NCI-H187 treated with DMSO at 0.1 percent for 48 hours (cell line): ENCODE measurements at regions not wholly inside any gene's neighbourhood (a gene's known extent, or its start where the extent isn't known, plus 50 kb on each side); places are given as distances from the start of the nearest gene placed in this dataset.

Source experiments
- DNase-seq: peaks from one replicate; lab custom pipeline; 2025; lab: John Stamatoyannopoulos, UW

DNA sequence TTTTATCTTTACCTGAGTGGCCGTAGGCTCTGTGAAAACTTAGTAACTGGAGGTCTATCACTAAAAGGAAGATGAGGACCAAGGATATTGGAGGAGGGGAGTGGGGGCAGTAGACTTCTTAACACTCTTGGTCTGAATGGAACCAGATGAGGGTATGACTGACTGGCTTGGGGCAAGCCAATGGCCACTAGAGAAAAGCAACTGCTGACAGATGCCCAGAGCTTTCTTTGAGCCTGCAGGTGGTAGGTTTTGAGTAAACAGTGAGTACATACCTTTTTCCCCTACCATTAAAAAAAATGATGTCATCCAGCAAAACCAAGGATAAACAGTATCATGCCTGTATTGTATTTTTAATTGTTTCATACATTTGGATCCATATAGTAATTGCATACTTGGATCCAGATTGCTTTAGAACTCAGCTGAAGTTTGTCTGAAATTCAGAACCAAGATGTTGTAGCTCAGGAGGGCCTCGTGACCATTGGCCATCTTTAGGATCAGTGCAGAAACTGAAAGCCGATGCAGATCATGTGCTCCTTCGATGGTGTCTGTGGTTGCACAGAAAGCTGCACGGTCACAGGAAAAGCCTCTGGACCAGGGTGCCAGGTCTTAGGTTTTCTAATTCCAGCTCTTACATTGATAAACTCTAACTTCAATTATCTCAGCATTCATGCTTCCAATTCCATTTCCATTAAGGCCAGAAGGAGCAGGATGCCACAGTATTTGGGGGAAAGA is 131.0 kb downstream of the PDGFRA start:
- no peak for DNase-seq

- no peak for DNase-seq
Measured at GRCh38 chr4:54363037-54363436, 133.9 kb downstream of the PDGFRA start.

DNA sequence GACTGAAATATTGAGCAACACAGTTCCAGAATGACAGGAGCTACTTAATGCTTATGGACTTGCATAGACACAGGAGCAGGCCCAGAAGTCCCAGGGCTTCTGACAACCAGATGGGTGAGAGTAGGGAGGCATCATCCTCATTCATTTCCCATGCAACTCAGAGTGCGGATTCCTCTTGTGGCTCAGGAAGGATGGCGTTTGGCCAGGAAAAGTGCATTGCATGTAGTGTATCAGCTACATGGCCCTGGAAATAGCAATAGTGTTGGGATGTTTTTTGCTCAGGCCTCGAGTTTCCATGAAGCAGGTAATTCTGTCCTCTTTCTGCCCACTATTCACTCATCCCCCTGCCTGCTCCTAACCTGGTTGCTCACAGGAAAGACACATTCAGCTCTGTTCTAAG is 136.6 kb downstream of the PDGFRA start:
- DNase-seq: no peak

- DNase-seq: no peak
Measured at GRCh38 chr4:54367059-54367458, 138.0 kb downstream of the PDGFRA start.

- DNase-seq: no peak
Measured at GRCh38 chr4:54368281-54369265, 139.5 kb downstream of the PDGFRA start.

- no peak for DNase-seq
Measured at GRCh38 chr4:54371173-54371572, 142.1 kb downstream of the PDGFRA start.

- DNase-seq: no peak
Measured at GRCh38 chr4:54372951-54373350, 143.9 kb downstream of the PDGFRA start.

DNA sequence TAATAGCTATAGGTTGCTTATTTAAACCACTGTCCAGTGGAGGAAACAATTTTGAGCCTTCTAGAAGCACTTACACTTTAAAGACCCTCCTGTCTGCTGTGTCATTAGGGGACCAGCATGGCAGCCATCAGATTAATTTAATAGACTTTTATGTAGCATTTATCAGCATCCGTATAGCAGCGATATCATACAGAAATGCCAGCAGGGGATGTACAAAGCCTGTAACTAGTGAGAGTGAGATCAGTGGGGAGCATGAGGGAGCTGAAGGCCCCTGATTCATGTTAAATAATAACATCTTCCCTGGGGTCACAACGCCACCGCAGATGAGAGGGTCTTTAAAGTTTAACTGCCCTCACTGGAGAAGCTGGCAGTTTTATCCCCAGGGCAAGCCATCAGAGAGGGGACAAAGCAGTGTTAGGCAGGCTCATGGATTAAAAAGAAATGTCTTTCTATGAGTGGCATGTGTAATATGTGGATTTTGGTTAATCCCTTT is 144.7 kb downstream of the PDGFRA start:
- DNase-seq: no peak

DNA sequence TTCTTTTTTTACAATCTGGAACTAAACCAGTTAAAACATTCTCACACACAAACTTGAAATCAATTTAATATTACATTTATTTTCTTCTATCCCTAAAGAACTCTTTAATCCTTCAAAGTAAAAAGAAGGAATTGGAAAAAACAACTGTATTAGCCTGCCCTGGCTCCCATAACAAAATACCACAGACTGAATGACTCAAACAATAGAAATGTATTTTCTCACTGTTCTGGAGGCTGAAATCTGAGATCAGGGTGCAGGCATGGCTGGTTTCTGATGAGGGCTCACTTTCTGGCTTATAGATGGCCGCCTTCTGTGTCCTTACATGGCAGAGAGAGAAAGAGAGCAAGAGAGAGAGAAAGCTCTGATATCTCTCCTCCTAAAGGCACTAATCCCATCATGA is 149.4 kb downstream of the PDGFRA start:
- DNase-seq: no peak

DNA sequence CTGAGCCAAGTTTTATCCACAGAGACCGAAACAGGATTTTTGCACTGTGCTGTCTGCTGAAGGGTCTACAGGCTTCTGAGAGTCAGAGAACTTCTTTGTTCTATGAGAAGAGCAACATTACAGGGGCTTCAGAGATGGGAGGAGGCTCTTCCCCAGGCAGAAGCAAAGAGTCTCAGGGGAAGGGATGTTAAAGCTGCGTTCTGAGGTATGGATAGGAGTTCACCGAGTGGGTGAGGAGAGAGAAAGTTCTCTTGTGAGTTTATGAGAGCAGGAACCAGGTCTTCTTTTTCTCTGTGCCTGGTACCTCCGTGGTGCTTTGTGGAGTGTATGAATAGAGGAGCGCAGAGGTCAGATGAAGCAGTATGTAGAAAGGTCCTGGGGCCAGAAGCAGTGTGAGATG is 155.1 kb downstream of the PDGFRA start:
- DNase-seq: no peak

- peak; percentile 3 for DNase-seq
Measured at GRCh38 chr4:54384563-54384962, 155.5 kb downstream of the PDGFRA start.

DNA sequence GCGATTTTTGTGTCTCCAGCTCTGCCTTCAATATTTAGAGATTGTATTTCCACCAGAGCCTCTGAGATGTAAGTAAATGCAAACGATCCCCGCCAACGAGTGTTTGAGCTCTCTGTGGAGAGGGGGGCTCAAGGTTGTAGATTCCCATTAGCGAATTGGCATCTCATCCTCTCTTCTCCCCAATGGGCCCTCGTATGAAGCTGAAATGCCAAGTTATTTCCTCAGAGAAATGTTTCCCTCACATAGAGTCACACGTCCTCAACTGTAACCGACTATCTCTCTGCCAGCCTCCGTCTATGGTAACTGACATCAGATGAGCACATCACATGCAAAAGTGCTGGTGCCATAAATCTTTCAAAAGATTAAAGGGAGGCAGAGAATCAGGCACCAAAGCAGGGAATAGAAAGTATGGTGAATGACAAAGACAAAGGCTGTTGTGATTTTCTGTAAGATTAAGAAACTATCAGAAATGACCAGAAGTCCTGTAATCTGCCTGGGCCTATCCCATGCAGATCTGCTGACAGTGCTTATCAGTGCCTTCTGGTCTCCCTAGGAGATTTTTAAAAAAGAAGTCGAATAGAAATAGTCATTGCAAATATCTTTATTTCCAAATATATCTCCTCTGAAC is 157.1 kb downstream of the PDGFRA start:
- DNase-seq: no peak

- DNase-seq: no peak
Measured at GRCh38 chr4:54386693-54387092, 157.6 kb downstream of the PDGFRA start.

DNA sequence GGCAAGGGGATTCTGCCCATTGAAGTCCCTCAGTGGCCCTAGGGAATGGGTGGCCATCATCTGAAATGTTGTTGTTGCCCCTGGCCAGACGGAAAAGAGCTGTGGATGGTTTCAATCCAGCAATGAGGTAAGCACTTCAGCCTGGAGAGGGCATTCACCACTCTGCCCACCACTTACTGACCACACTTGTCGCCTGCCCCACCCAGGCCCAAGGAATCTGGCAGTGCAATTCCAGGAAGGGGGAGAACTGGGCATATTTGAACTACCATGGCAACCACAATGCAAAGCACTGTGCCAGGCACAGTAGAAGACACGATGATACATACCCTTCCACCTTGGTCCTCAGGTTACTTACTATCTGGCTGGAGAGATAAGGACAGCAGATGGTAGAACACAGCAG is 161.6 kb downstream of the PDGFRA start:
- no peak for DNase-seq

GRCh38 chr4:54391104-54391503 is 162.0 kb downstream of the PDGFRA start:
- DNase-seq: no peak

DNA sequence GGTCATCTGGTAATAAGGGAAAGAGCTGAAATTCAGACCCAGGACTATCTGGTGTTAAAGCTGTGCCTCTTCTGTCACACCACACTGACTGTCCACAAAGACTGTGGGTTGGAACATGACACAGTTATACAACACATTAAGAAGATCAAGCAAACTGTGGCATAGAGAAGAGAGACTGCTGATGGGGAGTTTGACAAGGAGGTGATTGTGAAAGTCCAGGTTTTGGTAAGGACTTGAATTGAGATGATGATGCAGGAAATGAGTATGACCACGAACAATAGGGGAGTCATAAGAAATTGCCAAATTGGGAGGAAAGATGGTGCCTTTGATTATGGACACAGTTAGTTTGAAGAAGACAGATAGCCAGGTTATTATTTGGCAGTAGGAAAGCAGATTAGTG is 163.4 kb downstream of the PDGFRA start:
- no peak for DNase-seq

DNA sequence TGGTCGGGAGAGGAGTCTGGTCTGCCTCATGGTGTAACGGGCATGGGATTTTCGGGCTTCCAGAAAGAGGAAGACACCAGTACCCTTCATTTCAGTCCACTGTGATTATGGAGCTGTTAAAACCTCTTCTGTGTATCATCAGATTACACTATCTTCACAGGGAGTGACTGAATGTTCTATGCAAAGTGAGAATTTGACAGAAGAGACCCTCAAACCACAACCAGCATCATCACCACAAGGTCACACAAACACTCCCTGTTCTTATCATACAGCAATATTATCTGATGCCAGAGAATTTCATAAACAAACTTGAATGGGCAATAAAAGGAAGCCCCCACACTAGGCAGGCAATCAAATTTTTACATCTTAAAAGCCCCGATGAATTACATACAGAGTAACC is 164.2 kb downstream of the PDGFRA start:
- DNase-seq: no peak

- DNase-seq: no peak
Measured at GRCh38 chr4:54395013-54395527, 166.0 kb downstream of the PDGFRA start.

DNA sequence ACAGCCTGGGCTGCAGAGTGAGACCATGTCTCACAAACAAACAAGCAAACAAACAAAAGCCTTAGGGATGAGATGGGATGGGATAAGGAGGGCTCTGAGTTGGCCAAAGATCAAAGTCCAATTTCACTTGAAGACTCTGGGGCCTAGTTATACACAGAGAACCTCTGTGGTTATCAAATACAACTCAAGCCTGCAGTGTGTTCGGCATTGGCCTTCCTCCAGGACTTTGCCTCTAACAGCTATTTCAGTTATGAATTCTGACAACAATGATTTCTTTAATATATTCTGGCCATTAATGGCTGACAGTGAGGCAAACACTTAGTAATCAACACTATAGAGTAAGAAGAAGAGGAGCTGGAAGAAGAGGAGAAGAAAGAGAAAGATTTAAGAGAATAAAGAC is 171.1 kb downstream of the PDGFRA start:
- DNase-seq: no peak

DNA sequence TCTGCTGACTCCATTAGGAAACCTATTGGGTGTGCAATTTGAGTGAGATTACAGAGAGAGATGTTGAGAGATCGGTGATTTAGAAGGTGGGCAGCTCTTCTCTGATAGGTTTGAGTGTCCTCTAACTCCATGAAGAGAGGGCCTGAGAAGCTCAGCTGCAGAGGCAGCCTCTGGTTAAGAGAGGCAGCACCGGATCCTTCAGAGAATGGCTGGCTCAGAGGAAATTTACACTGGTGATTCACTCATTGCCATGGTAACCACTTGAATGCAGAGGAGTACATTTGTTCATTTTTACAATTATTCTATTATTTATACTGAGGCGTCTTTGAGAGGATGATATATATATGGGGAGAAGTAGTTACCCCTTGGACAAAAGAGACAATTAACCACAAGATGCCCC is 171.7 kb downstream of the PDGFRA start:
- DNase-seq: no peak

GRCh38 chr4:54402880-54403480 is 173.9 kb downstream of the PDGFRA start:
- no peak for DNase-seq
